NCI-H2227 treated with DMSO at 0.1 percent for 48 hours (cell line): ENCODE measurements at regions not wholly inside any gene's neighbourhood (a gene's known extent, or its start where the extent isn't known, plus 50 kb on each side); places are given as distances from the start of the nearest gene placed in this dataset.
"Not testable (repeated sequence)": the region's sequence is repeated elsewhere in the genome, so short reads cannot be mapped to it uniquely, and the experiment has no call there.

Source experiments
- DNase-seq: peaks from one replicate; lab custom pipeline; 2025; lab: John Stamatoyannopoulos, UW

DNA sequence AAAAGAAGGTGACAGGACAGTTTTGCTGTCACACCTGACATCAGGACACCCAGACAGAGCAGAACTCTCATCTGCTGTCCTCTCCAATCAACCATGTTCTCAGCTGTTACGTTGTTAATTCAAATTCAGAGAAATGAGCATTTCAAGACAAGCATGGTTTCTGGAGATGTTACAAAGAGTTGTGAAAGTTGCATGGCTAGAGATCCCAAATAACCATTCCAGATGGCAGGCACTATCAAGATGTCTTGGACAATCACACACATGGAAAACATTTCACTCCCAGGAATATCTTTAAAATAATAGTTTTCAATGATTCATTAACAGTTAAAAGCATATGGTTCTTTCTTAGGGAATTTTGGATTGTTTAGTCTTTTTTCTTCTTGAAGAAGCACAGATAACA lies 533.1 kb downstream of the AGTPBP1 start:
- DNase-seq = no peak

DNA sequence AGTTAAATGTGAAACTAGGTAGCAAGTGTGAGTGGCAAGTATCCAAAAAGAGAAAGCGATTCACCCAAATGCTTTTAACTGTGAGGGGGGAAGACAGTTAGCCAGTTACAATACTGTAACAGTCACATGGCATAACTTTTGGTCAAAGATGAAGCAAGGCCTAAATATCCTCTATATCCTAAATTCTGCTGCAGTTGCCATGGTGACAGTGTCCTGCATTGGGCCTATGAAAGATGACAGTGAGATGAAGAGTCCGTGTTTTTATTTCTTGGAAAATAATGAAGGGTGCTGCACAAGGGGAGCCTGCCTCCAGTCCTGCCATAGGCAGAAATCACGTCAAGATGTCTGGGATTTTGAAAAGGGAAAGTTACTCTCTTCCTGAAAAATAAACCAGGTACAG lies 534.6 kb downstream of the NTRK2 start:
- DNase-seq = no peak

DNA sequence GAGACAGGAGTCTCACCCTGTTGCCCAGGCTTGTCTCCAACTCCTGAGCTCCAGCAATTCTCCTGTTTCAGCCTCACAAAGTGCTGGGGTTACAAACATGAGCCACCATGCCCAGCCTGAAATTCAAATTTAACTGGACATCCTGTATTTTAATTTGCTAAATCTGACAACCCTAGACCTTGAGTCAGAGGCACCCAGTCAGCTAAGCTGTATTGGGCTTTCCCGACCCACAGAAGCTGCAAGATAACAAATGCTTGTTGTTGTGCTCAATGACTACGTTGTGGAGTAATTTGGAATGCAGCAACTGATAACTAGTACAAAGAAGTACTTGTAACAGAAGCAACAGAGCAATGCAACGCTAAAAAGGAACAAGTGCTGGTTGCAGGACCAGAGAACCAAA lies 533.1 kb downstream of the NTRK2 start:
- DNase-seq = no peak

DNA sequence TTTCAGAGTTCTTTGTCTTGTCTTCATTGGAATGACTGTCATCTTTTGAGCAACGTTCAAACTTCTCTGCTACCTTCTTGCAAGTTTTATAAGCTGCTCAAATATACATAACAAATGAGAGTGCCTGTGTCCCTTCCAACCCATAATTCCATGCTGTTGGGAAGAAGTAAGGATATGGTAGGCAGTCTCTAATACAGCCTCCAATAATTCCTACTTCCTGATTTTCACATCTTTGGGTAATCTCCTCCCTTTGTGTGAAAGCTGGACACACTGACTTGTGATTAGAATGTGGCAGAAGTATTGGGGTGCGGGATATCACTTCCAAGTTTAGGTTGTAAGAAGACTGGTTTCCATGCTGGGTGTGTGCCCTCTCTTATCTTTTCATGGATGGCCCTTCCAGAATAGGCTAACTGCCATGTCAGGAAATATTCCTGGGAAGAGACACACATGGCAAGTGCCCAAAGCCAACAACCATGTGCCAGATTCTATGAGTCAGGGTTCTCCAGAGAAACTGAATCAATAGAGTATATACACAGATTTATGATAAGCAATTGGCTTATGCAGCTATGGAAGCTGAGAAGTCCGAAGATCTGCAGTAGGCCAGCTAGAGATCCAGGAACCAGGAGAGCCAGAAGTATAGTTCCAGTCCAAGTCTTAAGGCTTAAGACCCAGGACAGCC lies 531.3 kb downstream of the NTRK2 start:
- DNase-seq = no peak

DNA sequence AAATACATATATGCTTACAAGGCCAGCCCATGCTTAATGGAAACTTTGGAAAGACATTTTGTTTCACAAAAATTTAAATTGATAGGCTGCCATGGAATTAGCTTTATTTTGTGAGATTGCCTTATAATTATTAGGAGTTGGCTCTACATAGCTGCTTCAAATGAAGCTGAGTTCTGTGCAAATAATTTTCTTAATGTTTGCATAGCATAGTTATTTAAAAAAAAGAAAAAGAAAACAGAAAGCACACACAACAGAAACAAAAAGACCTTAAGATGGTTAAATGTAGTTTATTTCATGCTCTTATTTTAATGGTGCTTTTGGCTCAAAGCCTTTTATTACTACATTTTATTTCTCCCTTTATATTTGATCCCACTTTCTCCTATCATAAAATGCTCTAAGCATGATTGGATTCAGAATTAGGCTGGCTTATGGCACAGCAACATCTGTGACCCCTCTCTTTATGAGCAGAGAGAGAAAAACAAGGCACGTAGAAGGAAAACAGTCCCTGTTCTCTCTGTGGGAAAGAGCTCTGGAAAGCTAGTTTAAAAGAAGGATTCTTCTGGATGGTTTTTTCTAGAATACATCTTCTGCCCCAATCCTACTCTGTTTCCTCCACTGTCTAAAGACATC lies 530.5 kb downstream of the NTRK2 start:
- no peak for DNase-seq

DNA sequence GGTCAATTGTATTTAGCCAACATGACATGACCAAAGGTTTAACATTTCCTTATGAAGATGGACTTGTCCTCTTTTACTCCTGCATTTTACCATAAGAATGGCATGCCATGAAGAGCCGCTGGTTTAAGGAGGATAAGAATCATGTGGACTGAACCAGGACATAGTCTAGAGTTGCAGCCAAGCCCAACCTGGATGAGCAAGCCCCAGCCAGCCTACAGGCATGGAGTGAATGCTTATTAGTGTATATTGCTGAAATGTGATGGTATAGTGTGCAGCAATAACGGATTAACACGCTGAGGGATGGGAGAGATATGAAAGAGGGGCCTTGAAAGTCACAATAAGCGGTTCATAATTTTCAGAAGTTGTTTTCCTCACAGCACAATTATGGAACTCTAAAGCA lies 523.2 kb downstream of the NTRK2 start:
- DNase-seq = no peak

DNA sequence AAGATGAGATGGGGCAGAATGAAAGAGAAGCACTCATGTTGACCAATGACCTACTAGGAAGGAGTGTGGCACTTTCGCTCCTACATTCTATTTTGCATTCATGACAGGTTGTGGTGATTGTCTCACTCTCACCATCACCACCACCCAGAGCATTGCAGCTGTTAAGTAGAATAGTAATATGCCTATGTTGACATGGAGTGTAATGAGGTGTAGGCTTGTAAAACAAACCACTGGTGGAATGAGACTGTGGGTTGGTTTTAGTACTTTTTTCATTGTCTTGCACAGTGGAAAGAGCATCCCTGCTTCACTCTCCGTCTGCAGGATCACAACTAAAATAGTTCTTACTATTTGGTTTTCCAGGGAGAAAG lies 516.7 kb downstream of the NTRK2 start:
- no peak for DNase-seq

DNA sequence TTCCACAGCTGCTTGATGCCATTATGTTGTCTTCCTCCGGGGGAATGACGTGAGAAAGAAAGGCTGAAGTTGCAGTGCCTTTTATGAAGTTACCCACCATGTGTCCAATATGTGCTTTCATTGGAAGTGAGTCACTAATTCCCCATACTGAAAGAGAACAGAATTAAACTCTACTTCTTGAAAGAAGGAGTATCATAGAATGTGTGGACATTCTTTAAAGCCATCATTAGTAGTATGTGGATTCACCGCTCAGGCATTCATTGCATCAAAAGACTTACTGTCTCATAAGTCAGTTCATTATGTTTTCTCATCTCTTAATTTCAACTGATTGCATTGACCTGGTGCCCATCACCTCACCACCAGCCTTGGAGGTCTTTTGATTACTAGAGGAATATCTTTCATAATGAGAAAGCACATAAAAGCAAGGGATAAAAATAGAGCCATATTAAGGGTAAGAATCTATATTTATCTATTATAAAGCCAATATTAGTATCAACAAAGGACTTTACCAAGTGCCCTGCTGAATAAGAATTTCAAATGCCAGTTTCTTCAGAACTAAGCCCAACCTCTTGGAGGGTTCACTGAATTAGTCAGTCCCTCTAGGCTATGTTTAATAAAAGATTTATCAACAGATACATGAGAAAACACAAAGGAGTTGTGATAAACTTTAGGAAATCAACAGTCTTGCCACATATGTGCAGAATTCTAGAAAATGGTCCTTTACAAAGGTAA lies 516.1 kb downstream of the NTRK2 start:
- no peak for DNase-seq

DNA sequence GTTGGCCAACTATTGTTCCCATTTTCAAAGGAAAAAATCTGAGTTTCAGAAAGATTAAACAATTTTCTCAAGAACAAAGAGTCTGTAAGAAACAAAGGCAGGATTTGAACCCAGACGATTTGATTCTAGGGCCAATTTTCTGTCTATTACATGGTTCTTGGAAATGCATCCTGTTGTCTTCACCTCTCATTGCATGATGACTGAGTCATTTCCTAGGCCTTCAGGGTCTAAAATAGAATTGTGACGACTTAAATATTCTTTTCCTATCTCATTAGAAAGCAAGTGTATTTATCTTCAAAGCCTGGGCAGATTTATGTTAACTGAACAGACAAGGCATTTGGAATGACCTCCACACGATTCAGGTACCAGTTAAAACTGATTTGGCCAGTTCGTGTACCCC lies 512.9 kb downstream of the NTRK2 start:
- DNase-seq = no peak

DNA sequence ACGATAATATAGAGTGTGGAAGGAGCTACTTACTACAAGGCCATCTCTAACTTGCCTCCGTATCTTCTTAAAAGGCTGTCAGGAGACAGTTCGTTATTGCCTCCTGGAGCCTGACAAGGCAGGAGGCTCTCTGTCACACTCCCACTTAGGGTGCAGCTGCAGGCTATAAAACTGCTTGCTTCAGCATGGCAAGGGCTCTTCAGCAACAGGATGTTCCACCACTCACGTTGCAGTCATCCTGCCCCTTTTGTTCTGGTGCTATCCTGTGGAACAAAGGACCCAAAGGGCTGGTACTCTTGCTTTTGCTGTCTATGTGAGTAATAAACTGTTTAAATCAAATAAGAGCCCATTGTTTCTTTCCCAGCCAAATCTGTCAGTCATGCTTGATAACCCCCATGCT lies 508.9 kb downstream of the NTRK2 start:
- DNase-seq = no peak

DNA sequence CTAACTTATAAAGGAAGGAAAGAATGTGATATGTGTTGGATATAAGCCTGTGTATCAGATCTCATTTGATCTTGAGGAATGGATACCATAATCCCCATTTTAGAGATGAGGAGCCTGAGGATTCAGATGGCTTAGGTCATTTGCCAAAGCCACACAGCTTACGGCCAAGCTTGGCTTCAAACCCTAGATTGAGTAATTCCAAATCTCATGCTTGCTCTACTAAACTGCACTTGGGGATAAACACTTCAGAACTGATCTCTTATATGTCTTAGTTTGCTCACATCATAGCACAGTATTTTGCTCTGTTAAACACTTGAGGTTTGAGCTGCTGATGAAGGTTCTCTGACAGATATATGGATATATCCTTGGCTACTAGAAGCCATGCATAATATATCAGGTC lies 504.4 kb downstream of the NTRK2 start:
- no peak for DNase-seq

DNA sequence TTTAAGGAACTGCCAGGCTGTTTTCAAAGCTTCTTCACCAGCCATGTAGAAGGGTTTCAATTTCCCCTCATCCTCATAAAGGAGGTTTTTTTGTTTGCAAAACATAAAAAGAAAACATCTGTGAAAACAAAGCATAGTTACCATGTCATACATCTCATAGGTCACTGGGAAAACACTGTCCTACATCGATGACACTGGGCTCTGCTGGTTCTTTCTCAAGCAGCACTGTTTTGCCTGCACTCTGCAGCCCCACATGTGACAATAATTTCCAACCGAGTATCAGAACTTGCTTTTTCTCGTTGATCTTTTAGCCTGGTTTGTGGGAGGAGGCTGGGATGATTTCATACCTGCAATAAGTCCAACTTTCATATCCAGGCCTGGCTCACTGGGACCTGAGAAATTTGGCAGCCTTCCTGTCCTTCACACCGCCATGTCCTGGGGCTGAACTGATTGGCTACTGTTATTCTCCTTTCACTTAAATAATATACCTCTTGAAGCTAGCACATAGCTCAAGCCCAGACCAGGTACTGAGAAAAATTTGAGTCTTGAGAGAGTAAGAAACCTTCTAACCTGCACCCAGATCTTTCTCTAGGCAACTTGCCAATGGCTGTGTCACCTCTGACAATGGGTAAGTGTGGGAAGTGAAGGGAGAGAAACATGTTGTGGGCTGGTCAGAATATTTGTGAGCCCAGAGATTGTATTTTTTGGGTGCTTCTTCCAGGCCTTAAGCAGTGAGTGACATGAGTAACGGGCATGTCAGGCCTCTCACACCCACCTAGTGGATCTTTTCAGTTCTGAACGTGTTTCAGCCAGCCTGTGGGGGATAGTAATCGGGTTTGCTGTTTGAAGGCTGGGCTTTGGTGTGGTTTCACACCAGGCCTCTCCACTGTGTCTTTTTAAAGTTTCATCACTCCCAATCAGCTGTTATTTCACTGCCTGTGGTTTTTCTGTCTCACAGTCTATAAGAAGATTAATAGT lies 502.8 kb downstream of the NTRK2 start:
- no peak for DNase-seq

DNA sequence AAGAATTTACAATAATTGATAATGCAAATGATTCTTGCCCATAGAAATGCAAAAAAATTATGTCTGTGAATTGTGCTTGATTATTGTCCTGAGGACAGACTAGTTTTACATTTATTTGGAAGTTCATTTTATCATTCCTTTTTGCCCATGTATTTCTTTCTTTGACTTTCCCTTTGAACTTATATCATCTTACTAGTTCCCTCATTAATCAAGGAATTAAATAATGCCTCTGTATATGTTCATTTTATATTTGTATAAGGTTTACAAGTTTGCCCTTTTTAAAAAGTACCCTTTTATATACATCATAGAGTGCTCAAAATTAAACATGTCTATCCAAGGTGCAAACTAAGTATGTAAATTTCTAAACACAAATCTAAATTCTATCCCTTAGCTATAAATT lies 501.6 kb downstream of the NTRK2 start:
- DNase-seq = no peak

DNA sequence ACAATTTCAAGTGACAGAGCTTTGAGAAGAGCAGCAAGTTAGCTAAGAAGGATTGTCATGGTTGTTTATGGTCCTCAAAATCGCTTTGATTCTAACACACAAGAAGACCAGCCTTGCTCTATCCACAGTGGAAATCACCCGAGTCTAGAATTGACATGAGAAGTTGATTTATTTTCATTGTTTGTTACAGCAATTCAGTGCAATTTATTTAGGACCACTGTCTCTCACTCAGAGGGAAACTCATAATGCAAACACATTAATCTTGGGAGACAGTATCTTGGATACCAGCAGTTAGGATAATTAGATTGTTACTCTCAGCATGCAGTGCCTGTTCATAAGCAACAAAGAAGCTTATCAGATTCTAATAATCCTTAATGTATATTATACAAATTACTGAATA lies 498.9 kb downstream of the NTRK2 start:
- no peak for DNase-seq

DNA sequence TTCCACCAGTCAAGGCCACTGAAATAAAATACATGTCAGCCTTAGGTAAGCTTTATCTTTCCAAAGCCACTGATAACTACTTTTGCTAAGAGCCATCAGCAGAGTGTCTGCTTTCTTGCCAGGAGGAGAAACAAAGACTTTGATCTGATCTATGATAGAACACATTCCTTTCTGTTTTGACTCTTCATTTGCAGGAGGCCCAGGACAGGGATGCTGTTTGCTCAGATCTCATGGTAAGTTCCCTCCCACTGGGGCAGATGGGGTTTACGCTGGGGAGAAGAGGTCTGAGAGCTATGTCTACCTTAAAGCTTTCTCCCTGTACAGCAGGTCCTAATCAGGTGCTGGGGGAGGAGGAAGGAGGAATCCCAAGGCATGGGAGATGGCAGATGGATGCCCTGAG lies 497.6 kb downstream of the NTRK2 start:
- DNase-seq = no peak

DNA sequence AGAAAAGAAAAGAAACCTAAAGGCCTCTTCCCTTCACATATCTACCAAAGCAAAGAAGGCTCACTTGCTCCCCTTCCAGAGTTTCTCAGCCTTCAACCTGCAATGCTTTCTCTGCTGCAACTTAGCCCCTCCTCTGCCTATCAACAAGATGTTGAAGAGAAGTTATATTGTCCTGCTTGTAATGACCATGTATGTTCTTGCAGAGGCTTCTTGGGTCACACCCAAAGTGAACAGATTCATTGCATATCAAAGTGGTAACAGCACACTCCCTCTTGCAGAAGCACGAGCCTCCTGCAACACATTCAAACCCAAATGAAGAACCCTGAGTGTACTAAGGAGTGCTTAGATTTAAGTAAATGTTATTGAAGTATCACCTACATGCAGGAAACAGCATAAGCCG lies 494.3 kb downstream of the NTRK2 start:
- no peak for DNase-seq

DNA sequence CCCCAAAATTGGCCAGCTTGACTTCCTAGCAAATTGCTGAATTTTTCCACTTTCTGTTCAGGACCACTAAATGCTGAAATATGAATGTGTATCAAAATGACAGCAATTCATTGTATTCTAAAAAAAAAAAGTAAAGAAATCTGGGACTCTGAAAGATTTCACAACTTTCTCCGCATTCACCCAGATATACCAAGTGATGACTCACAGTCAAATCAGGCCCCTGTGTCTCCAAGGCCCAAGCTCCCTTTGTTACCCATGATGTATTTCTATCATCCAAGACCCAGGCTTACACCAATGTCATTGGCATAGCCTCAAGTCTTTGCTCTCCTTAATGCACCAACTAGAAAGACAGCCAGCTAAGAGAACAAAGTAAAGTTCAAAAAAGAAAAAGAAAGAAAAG lies 493.9 kb downstream of the NTRK2 start:
- DNase-seq = no peak

DNA sequence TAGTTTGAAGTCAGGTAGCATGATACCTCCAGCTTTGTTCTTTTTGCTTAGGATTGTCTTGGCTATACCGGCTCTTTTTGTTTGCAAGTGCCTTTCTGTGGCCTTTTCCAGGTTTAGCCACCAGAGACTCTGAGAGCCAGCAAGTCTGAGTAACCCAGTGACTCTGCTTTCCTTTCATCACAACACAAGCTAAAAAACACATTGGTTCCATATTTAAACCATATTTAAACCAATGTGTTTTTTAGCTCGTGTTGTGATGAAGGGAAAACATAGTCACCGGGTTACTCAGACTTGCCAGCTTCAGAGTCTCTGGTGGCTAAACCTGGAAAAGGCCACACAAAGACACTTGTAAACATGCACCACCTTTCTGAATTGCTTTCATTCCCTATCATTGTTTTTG lies 493.3 kb downstream of the NTRK2 start:
- DNase-seq = no peak

DNA sequence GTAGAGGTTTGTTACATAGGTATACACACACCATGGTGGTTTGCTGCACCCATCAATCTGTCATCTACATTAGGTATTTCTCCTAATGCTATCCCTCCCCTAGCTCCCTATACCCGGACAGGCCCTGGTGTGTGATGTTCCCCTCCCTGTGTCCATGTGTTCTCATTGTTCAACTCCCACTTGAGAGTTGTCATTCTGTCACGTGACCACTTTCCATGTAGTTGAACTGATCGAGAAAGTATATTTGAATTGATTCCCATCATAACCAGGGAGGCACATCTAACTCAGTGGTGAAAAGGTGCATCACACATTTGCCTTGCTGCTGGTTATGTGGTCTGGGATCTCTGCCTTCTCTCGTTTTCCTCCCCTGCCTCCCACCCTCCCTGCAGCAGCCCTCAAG lies 491.4 kb downstream of the NTRK2 start:
- not testable (repeated sequence) for DNase-seq

DNA sequence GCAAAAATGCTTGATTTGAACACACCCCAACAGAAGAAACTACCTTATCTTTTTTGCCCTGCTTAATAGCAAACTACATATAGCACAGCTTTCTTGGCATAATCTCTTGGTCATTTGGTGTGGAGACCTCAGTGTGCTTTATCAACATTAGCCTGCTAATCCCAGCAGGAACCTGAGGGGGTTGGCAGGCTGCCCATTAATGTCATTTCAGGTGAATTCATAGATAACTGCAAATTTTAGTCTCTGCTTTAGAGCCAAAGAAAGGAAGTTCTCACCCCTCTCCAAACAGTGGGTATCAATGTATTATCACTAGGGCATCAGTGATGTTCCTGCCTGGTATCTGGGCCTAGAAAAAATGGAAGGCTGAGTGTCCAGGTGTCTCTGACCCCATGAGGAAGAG lies 489.0 kb downstream of the NTRK2 start:
- peak; percentile 32 for DNase-seq

DNA sequence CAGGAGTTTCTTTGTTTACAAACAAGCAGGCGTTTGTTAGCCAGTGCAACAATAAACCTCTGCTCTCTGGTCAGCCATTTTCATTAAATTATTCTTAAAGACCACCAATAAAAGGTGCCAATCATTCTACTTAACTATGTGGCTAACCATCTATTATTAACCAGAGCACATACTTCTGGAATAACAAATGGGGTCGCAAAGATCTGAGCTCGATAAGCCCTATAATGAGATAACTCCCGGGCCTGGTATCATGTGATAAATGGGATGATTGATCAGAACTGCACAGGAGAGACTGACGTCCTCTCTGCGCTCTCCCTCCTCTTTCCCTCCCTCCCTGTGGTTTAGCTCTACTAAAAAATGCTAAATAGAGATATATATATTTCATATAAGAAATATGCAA lies 488.2 kb downstream of the NTRK2 start:
- no peak for DNase-seq

DNA sequence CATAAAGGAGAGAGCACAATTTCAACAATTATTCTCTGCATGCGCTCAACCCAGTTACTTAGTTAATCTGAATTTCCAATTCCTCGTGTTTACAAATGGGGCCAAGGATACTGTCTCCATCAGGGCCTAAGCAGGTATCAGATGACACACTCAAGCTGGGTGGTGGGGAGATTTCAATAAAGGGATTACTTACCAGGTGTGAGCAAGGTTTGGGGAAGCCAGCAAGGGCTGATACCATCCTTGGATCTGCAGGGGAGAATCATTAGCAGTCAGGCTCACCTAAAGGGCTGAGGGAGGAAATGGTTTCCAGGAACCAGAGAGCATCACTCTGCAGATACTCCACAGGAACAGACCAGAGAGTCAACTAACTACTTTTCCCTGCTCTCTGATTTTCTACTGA lies 487.1 kb downstream of the NTRK2 start:
- DNase-seq = no peak
